ENCODE measurements at regions not wholly inside any gene's neighbourhood (a gene's known extent, or its start where the extent isn't known, plus 50 kb on each side); places are given as distances from the start of the nearest gene placed in this dataset.
A peak's percentile ranks its signal among the peaks of the same experiment; 100 is the strongest.
"Not testable (repeated sequence)": the region's sequence is repeated elsewhere in the genome, so short reads cannot be mapped to it uniquely, and the experiment has no call there.

GRCh38 chrX:67288156-67288555 is 255.7 kb upstream of the AR start:
- no peak for DNase-seq

- peak; percentile 23 for DNase-seq
These were observed 254.7 kb upstream of the AR start for GRCh38 chrX:67289055-67289499.

GRCh38 chrX:67290489-67291220 is 253.2 kb upstream of the AR start:
- no peak for DNase-seq

DNA sequence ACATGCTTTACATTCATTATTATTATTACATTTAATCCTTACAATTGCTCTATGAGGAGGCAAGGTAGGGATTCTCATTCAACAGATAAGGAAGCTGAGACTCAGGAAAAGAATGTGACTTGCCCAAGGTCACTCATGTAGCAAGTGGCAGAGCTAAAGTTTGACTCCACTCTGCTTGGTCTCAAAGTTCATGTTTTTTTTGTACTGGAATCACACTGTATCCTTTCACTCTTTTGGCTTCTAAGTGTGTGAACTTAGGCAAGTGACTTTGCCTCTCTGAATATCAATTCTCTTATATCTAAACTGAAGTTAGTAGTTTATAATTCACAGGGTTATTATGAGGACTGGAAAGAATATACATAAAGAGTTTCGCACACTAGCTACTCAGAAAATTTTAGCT is 247.9 kb upstream of the AR start:
- DNase-seq, result no peak

- no peak for DNase-seq
These were observed 247.4 kb upstream of the AR start for GRCh38 chrX:67296395-67296794.

DNA sequence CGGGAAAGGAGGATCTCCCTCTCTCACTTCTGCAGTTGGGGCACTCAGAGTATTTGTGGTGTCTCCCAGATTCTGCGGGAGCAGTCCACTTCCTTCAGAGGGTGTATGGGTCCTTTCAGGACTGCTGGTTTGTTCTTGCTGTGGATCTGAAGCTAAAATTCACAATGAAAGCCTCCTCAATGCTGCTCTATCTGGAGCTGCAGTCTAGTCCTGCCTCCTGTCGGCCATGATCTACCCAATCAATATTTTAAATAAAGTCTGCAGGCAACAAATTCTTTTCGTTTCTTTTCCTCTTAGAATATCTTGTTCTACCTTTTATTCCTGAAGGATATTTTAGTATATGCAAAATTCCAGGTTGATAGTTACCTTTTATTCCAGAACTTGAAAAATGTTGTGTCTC is 226.1 kb upstream of the AR start:
- DNase-seq, result no peak

DNA sequence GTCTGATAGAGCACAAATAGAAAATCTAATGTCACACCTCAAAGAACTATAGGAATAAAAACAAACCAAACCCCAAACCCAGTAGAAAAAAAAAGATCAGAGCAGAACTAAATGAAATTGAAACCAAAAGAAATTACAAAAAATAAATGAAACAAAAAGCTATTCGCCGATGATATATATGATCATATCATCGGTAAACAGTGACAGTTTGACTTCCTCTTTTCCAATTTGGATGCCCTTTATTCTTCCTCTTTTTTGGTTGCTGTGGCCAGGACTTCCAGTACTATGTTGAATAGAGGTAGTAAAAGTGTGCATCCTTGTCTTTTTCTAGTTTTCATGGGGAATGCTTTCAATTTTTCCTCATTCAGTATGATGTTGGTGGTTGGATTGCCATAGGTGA is 215.3 kb upstream of the AR start:
- DNase-seq, result no peak

GRCh38 chrX:67334323-67334722 is 209.5 kb upstream of the AR start:
- DNase-seq, result no peak

- DNase-seq, result no peak
These were observed 205.6 kb upstream of the AR start for GRCh38 chrX:67338262-67338661.

GRCh38 chrX:67342138-67342537 is 201.7 kb upstream of the AR start:
- no peak for DNase-seq

GRCh38 chrX:67346225-67346624 is 197.6 kb upstream of the AR start:
- DNase-seq, result no peak

GRCh38 chrX:67346667-67347066 is 197.2 kb upstream of the AR start:
- no peak for DNase-seq

- DNase-seq, result no peak
These were observed 196.7 kb upstream of the AR start for GRCh38 chrX:67347145-67347544.

DNA sequence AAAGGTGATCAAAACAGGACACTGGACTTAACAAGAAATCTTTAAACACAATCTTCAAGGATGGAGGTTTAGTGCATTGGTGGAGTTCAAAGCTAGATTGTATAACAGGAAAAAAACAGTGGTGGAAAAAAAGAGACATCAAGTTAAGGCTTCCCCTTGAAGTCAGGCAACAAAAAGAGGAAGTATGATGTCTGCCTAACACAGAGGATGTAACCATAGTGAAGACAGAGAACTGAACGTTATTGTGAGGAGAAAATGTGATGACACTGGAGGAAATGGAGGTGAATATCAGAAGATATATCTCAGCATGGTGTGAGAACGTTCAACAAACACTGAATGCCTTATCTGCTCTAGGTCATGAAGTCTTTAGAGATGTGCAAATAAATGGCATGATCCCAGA is 192.4 kb upstream of the AR start:
- no peak for DNase-seq

- no peak for DNase-seq
These were observed 190.0 kb upstream of the AR start for GRCh38 chrX:67353651-67354370.

GRCh38 chrX:67361267-67361666 is 182.6 kb upstream of the AR start:
- DNase-seq, result not testable (repeated sequence)

- no peak for DNase-seq
These were observed 159.4 kb upstream of the AR start for GRCh38 chrX:67384403-67384802.

DNA sequence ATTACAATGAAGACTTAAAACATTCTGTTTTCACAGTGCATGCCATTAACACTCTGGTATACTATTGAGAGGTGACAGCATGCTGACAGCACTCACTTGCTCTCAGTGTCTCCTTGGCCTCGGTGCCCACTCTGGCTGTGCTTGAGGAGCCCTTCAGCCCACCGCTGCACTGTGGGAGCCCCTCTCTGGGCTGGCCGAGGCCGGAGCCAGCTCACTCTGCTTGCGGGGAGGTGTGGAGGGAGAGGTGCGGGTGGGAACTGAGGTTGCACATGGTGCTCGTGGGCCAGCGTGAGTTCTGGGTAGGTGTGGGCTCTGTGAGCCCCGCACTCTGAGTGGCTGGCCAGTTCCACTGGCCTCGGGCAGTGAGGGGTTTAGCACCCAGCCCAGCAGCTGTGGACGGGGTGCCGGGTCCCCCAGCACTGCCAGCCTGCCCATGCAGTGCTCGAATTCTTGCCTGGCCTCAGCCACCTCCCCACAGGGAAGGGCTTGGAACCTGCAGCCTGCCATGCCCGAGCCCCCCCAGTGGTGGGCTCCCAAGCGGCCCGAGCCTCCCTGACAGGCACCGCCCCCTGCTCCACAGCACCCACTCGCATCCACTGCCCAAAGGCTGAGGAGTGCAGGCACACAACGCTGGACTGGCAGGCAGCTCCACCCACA is 135.3 kb upstream of the AR start:
- DNase-seq, result no peak

DNA sequence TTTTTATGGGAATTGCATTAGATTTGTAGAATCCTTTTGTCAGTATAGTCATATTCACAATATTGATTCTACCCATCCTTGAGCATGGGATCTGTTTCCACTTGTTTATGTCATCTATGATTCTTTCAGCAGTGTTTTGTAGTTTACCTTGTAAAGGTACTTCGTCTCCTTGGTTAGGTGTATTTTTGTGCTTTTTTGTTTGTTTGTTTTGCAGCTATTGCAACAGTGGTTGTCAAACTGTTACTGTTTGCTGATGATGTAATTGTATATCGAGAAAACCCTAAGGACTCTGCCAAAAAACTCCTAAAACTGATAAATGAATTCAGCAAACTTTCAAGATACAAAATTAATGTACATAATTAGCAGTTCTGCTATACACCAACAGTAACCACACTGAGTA is 127.9 kb upstream of the AR start:
- no peak for DNase-seq

GRCh38 chrX:67426946-67427345 is 116.9 kb upstream of the AR start:
- no peak for DNase-seq

DNA sequence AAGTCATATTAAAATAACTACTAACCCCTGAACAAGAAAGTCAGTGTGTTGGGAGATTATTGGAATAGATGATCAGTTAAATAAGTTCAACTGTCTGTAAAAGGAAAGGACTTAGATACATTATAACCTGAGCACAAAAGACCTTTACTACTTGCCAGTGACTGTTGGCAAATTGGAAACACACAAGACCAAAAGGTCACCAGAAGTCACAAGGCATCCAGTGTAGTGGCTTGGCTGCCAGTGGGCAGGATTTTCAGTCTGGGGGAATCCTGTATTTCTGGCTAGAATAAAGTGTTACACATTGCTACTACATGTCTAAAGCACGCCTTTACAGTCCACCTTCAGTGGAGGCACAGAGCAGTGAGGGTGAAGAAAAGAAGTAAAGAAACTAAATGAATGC is 108.3 kb upstream of the AR start:
- DNase-seq, result no peak

- no peak for DNase-seq
These were observed 107.0 kb upstream of the AR start for GRCh38 chrX:67436867-67437266.

DNA sequence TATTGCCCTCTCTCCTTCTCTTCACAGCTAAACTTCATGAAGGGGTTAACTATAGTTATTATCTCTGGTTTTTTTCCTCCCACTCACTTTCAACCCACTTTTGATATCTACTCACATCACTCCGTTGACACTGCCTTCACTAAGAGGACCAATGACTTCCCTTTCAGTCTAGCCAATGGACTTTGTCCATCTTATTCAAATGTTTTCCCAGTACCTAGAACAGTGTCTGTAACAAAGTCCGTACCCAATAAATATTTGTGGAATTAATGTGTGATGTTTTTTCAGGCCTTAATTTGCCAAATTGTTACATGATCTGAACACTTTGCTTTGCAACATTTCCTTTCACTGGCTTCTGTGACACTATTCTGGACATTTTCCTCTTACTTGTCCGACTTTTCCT is 106.0 kb upstream of the AR start:
- no peak for DNase-seq

DNA sequence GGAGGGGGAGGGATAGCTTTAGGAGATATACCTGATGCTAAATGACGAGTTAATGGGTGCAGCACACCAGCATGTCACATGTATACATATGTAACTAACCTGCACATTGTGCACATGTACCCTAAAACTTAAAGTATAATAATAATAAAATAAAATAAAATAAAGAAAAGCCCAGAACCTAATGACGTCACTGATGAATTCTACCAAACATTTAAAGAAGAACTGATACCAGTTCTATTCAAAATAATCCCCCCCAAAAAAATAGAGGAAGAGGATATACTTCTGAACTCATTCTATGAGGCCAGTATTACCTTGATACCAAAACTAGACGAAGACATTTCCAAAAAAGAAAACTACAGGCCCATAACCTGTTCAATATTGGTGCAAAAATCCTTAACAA is 68.6 kb upstream of the AR start:
- not testable (repeated sequence) for DNase-seq

Data from retina (tissue), 1 donor.